ENCODE measurements at regions not wholly inside any gene's neighbourhood (a gene's known extent, or its start where the extent isn't known, plus 50 kb on each side); places are given as distances from the start of the nearest gene placed in this dataset.
A peak's percentile ranks its signal among the peaks of the same experiment; 100 is the strongest.
"Not testable (repeated sequence)": the region's sequence is repeated elsewhere in the genome, so short reads cannot be mapped to it uniquely, and the experiment has no call there.

DNA sequence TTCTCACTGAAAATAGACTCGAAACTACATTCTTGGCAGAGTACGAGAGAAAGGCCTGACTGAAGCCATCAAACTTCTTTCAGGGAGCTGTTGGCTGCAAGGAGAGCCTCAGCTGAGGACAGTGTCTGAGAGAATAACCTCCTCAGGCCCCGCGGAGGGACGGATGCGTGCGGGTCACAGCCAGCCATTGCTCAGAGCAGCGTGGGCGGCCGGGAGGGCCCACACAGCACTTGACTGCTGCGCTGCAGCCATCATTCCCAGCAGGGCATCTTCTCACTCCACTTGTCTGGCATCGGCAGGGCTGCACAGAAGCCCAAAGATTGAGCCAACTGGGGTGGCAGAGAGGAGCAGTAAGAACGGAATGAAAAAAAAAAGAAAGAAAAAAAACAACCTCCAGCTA is 113.5 kb downstream of the XCL2 start:
- in situ Hi-C loops (cut with MboI; ENCODE audit: low pct_unique_long_range_greater_than_20kb, low sequenced_read_pairs), result loop anchor here (25.0 kb wide), 1 partner anchor 682 kb away; the partner anchor contains the start of gene ATP1B1
- DNase-seq, result no peak

- DNase-seq, result no peak
- in situ Hi-C loops (cut with MboI; ENCODE audit: low pct_unique_long_range_greater_than_20kb, low sequenced_read_pairs), result loop anchor here (25.0 kb wide), 1 partner anchor 684 kb away; the partner anchor contains the start of gene ATP1B1
Observed at GRCh38 chr1:168428063-168428731, 115.6 kb downstream of the XCL2 start.

DNA sequence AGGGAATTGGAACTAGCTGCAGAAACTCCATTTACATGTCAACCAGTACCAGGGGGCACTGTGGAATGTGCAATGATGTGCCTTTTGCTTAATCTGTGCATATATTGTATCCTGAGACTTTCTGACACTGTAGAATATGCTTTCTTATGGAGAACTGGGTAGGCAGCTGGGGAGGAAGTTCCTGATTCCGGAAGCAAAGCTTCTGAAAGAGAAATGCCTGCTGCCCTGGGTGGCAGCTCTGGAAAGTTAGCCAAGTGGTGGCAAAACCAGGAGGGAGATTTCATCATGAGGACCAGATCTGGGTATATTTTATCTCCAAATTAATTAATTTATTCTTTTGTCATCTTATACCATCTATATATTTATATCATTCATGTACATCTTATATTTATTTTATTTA is 116.7 kb downstream of the XCL2 start:
- in situ Hi-C loops (cut with MboI; ENCODE audit: low pct_unique_long_range_greater_than_20kb, low sequenced_read_pairs), result loop anchor here (25.0 kb wide), 1 partner anchor 685 kb away; the partner anchor contains the start of gene ATP1B1
- DNase-seq, result no peak

DNA sequence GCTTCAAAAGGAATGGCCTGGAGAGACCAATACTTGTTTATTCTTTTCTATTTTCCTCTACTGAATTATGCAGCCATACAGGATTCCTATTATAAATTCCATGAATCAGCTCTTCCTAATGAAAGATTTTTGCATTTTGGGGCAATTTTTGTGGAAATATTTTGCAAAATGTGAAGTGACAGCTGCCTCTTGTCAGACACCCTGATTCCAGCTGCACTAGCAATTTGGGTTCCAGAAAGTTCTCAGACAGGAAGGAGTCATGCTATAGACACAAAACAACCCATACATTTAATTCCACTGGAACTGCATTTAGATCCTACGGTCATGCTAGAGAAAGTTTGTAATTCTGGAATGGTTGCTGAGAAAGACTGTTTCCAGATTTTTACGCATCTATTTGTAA is 119.5 kb downstream of the XCL2 start:
- no peak for DNase-seq
- in situ Hi-C loops (cut with MboI; ENCODE audit: low pct_unique_long_range_greater_than_20kb, low sequenced_read_pairs), result no loop called here

DNA sequence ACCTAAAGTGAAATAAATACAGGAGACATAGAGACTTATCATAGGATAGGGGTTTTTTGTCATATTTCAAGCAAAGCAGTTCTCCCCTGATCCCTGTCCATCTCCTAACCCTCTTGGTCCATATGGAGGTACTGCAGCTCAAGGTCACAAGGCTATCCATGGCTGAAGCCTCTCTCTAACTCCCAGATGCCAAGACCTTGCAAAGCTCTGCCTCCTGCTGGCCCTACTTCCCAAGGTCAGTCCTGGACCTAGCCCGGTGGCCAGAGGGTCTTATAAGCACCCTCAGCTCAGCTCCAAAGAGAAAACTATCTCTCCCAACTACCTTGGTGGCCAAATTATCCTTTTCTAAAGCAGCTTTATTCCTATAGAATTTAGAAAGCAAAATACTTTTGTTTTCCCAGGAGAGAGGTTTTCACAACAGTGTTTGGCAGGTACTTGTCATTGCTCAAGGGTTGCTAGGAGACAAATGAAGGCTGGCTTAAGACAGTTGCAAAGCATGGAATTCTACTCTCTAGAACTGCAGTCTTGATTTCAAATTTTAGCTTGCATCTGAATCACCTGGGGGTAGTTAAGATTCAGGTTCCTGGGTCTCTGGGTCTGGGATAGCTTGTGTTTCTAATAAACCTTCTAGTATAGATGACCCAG is 121.5 kb downstream of the XCL2 start:
- in situ Hi-C loops (cut with MboI; ENCODE audit: low pct_unique_long_range_greater_than_20kb, low sequenced_read_pairs), result no loop called here
- DNase-seq, result no peak

- no peak for DNase-seq
- in situ Hi-C loops (cut with MboI; ENCODE audit: low pct_unique_long_range_greater_than_20kb, low sequenced_read_pairs), result no loop called here
Observed at GRCh38 chr1:168421399-168422004, 122.3 kb downstream of the XCL2 start.

DNA sequence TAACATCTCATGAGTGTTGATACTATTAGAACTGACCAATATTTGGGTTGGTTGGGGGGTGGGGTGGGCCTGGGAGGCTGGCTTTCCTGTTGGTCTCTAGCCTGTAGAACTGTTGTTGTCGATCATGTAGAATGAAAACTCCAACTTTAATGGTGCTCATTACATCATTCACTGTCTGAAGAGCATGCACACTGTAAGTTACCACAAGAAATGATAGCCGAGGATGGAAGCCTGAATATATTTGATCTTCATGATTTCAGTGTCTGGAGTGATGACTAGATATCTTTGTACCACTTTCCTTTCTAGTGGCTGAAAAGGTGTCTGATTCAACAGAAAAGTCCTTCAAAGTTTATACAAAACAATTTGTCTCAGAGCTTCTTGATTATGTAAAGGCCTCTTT is 123.6 kb downstream of the XCL2 start:
- no peak for DNase-seq

GRCh38 chr1:168419736-168420135 is 124.1 kb downstream of the XCL2 start:
- no peak for DNase-seq
- in situ Hi-C loops (cut with MboI; ENCODE audit: low pct_unique_long_range_greater_than_20kb, low sequenced_read_pairs), result no loop called here

More for the DNA sequence above, 123.6 kb downstream of the XCL2 start:
- in situ Hi-C loops (cut with MboI; ENCODE audit: low pct_unique_long_range_greater_than_20kb, low sequenced_read_pairs), result no loop called here

GRCh38 chr1:168416220-168416619 is 127.6 kb downstream of the XCL2 start:
- in situ Hi-C loops (cut with MboI; ENCODE audit: low pct_unique_long_range_greater_than_20kb, low sequenced_read_pairs), result no loop called here
- no peak for DNase-seq

- in situ Hi-C loops (cut with MboI; ENCODE audit: low pct_unique_long_range_greater_than_20kb, low sequenced_read_pairs), result no loop called here
- no peak for DNase-seq
Observed at GRCh38 chr1:168414914-168415313, 128.9 kb downstream of the XCL2 start.

DNA sequence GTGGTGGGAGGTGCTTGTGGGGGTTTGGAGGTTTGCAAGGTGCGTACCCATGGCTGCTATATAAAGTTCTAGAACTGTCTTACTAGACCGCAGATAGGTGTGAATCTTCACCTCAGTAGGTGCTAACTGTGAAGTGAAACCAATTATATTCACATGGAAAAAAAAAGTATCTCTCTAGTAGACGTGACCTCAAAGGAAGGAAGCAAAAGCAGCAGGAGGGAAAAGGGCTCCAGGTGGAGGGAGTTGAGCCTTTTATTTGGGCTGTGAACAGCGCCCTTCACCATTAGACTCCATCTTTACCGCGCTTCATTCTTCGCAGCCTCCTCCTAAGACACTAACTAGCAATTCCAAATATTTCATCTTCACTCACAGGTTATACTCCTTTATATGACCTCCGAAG is 129.8 kb downstream of the TBX19 start:
- DNase-seq, result no peak
- in situ Hi-C loops (cut with MboI; ENCODE audit: low pct_unique_long_range_greater_than_20kb, low sequenced_read_pairs), result no loop called here

GRCh38 chr1:168408884-168409283 is 128.2 kb downstream of the TBX19 start:
- no peak for DNase-seq
- in situ Hi-C loops (cut with MboI; ENCODE audit: low pct_unique_long_range_greater_than_20kb, low sequenced_read_pairs), result no loop called here

DNA sequence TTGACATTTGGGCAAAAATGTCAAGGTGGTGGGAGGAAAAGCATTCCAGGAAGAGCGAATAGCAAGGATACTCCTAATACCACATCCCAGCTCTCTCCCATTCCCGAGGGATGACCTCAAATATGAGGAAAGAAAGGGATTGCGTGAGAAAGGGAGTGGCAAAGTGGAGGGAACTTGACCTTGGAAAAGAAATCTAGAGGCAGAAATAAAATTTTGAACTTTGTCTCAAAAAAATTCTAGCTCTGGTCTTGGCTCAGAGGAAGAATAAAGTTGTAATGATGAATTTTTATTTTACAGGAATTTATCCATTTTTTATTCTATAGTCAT is 127.8 kb downstream of the TBX19 start:
- in situ Hi-C loops (cut with MboI; ENCODE audit: low pct_unique_long_range_greater_than_20kb, low sequenced_read_pairs), result no loop called here
- DNase-seq, result no peak

DNA sequence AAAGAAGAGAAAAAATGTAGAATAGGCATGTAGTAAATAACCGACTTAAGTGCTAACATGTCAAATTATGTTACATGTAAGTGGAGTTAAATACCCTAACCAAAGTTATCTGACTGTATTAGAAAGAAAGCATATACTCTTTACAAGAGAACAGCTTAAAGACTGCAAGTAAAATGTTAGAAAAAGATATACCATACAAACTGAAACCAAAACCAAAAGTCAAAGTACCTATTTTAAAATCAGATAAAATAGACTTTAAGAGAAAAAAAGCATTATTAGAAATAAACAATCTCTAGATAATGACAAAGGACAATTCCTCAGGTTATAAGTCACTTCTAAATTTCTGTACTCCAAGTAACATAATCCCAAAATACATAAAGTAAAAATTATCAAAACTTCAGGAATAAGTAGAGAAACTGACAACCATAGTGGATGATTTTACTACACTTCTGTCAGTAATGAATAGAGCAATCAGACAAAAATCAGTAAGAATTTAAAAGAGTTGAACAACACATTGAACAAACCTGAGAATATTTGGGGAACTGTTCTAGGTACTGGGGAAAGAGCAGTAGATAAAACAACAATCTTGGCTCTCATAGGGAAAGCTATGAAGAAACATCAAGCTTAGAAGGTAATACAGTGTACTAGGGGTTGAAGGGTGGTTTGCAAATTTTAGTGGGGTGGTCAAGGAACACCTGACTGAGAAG is 127.3 kb downstream of the TBX19 start:
- in situ Hi-C loops (cut with MboI; ENCODE audit: low pct_unique_long_range_greater_than_20kb, low sequenced_read_pairs), result no loop called here
- DNase-seq, result no peak

DNA sequence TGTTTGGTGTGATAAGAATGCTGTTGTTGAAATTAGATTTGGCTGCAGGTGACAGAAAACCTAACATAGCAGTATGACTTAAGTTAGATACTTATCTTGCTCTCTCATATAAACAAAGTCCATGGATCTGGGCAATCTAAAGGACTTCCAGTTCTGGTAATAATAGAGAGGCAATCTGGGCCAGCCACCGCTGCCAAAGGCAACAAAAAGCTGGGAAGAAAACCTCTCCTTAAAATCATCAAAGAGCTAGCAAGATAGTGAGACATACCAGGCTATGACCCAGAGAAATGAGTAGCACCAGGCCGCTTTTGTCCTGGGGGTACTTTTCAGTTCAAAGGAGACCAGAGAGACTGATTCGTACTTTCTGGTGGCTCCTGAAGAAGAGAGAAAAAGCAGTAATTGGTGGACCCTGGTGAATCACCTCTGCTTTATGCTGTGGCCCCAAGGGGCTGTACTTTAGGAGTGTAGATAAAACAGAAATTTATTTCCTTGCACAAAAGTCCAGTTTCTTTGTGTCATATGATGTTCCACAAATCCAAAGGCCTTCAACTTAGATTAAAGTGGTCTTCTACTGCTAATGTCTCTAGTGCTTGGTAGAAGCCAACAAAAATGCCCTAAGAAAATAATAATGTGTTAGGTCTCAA is 125.4 kb downstream of the TBX19 start:
- no peak for DNase-seq
- in situ Hi-C loops (cut with MboI; ENCODE audit: low pct_unique_long_range_greater_than_20kb, low sequenced_read_pairs), result no loop called here

DNA sequence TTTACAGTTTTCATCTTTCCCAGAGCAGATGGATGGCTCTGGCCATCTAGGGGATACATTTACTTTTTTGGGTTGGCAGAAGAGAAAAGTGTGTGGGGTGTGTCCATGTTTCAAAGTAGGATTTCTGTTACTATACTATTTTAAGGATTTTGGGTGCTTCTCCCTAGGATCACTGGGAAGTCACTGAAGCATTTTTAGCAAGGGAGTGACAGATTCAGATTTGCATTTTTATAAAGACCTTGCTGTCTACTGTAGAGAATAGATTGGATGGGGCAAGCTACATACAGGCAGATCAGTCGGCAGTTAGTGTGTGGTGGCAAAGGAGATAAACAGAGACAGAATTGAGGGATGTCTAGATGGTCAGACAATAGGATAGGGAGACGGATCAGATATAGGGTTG is 122.5 kb downstream of the TBX19 start:
- in situ Hi-C loops (cut with MboI; ENCODE audit: low pct_unique_long_range_greater_than_20kb, low sequenced_read_pairs), result no loop called here
- DNase-seq, result no peak

GRCh38 chr1:168402466-168402865 is 121.8 kb downstream of the TBX19 start:
- peak; percentile 3 for DNase-seq
- in situ Hi-C loops (cut with MboI; ENCODE audit: low pct_unique_long_range_greater_than_20kb, low sequenced_read_pairs), result not testable (repeated sequence)

DNA sequence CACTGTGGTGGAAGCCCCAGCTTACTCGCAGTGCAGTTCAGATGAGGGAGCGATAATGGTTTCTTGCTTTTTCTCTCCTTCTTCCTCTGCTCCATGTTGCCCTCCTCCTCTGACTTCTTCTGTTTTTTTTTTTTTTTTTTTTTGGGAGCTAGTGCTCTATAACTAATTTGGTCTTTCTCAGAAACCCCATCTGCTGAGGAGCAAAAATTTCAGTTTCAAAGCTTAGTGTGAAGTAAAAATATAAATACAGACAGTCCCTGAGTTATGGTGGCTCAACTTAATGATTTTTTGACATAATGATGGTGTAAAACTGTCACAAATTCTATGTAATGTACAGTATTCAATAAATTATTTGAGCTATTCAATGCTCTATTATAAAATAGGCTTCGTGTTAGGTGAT is 120.7 kb downstream of the TBX19 start:
- no peak for DNase-seq
- in situ Hi-C loops (cut with MboI; ENCODE audit: low pct_unique_long_range_greater_than_20kb, low sequenced_read_pairs), result no loop called here

DNA sequence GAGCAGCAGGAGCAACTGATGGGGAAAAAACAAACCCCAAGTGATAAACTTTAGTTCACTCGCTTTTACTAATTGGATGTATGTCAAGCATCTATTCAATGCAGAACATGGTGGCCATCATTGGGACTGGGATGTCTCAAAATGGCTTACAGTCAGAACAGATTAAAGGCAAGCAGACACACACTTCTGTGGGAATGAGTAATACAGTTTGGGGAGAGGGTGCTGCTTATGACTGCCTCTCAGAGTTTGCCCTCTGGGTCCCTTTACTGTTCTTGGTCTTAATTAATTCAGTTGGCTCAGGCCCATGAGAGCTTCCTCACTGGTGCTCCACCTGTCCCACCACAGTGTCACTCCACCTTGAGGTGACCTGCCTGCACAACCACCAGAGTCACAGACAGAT is 119.5 kb downstream of the TBX19 start:
- DNase-seq, result no peak
- in situ Hi-C loops (cut with MboI; ENCODE audit: low pct_unique_long_range_greater_than_20kb, low sequenced_read_pairs), result no loop called here

DNA sequence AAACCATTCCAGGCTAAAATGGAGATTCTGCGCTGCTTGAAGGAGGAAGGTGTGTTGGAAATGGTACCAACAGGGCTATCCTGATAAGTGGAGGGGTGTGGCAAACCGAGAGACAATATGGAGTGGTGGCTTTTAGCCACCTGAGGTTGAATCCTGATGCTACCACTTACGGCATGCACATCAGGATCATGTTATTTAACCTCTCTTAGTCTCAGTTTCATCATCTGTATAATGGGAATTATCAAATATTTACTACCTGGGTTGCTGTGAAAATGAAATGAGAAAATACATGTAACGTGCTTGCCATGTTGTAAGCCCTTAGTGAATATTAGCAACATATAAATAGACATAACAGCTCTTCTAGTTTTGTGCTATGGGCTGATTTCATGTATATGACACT is 117.1 kb downstream of the TBX19 start:
- in situ Hi-C loops (cut with MboI; ENCODE audit: low pct_unique_long_range_greater_than_20kb, low sequenced_read_pairs), result no loop called here

More for the DNA sequence above, 117.1 kb downstream of the TBX19 start:
- no peak for DNase-seq
